Nucleus accumbens (tissue), 56 donors: ENCODE measurements at regions not wholly inside any gene's neighbourhood (a gene's known extent, or its start where the extent isn't known, plus 50 kb on each side); places are given as distances from the start of the nearest gene placed in this dataset.
A peak's percentile ranks its signal among the peaks of the same experiment; 100 is the strongest.

ENCODE experiments used
- DNase-seq, 56 donors: peaks; one replicate each; lab custom pipeline; 2025; lab: John Stamatoyannopoulos, UW

GRCh38 chrX:40485973-40486372 lies 94.8 kb upstream of the ATP6AP2 start:
- DNase-seq = no peak

GRCh38 chrX:40485102-40485826 lies 95.5 kb upstream of the ATP6AP2 start:
- no peak for DNase-seq

GRCh38 chrX:40484408-40485091 lies 96.2 kb upstream of the ATP6AP2 start:
- peak in 2 of 56 donors; percentile 0 to 1 for DNase-seq

GRCh38 chrX:40483502-40483901 lies 97.3 kb upstream of the ATP6AP2 start:
- DNase-seq = no peak

- no peak for DNase-seq
Observed at GRCh38 chrX:40479777-40480318, 100.9 kb upstream of the ATP6AP2 start.

- no peak for DNase-seq
Observed at GRCh38 chrX:40478474-40479065, 102.2 kb upstream of the ATP6AP2 start.

GRCh38 chrX:40476958-40477357 lies 103.8 kb upstream of the ATP6AP2 start:
- no peak for DNase-seq

- DNase-seq = no peak
Observed at GRCh38 chrX:40474645-40475044, 106.1 kb upstream of the ATP6AP2 start.

GRCh38 chrX:40474205-40474626 lies 106.6 kb upstream of the ATP6AP2 start:
- peak in 1 of 56 donors; percentile 0 for DNase-seq

GRCh38 chrX:40473460-40474204 lies 107.1 kb upstream of the ATP6AP2 start:
- DNase-seq = no peak

GRCh38 chrX:40471965-40472648 lies 108.7 kb upstream of the ATP6AP2 start:
- DNase-seq = peak in 42 of 56 donors; percentile 0 to 54 (median 15)

GRCh38 chrX:40470830-40471429 lies 109.8 kb upstream of the ATP6AP2 start:
- DNase-seq = no peak

- no peak for DNase-seq
Observed at GRCh38 chrX:40469316-40469715, 111.5 kb upstream of the ATP6AP2 start.

GRCh38 chrX:40468033-40468846 lies 112.5 kb upstream of the ATP6AP2 start:
- peak in 55 of 56 donors; percentile 0 to 81 (median 53) for DNase-seq

GRCh38 chrX:40467454-40467853 lies 113.3 kb upstream of the ATP6AP2 start:
- DNase-seq = no peak

GRCh38 chrX:40465735-40466551 lies 114.8 kb upstream of the ATP6AP2 start:
- DNase-seq = no peak

GRCh38 chrX:40462795-40463194 lies 118.0 kb upstream of the ATP6AP2 start:
- peak in 4 of 56 donors; percentile 1 to 6 (median 2) for DNase-seq

- DNase-seq = no peak
Observed at GRCh38 chrX:40460926-40461325, 119.8 kb upstream of the ATP6AP2 start.
